Activated naive CD8-positive, alpha-beta T cell treated with anti-CD3 and anti-CD28 coated beads, Interleukin-2, amount 50 U/mL, for 16 hours (primary cell): ENCODE measurements at regions not wholly inside any gene's neighbourhood (a gene's known extent, or its start where the extent isn't known, plus 50 kb on each side); places are given as distances from the start of the nearest gene placed in this dataset.
"Not testable (repeated sequence)": the region's sequence is repeated elsewhere in the genome, so short reads cannot be mapped to it uniquely, and the experiment has no call there.

ENCODE experiments used
- DNase-seq: peaks from one replicate; pipeline ENCODE4 v3.0.0-alpha.2; 2020; ENCODE audit warnings: low read depth, low spot score

- no peak for DNase-seq
These were observed 363.5 kb downstream of the MRPL39 start for GRCh38 chr21:25243808-25244207.

GRCh38 chr21:25240974-25241373 is 366.3 kb downstream of the MRPL39 start:
- no peak for DNase-seq

- DNase-seq: no peak
These were observed 372.2 kb downstream of the MRPL39 start for GRCh38 chr21:25234857-25235801.

- DNase-seq: no peak
These were observed 386.3 kb downstream of the MRPL39 start for GRCh38 chr21:25220954-25221353.

- no peak for DNase-seq
These were observed 387.1 kb downstream of the MRPL39 start for GRCh38 chr21:25220169-25220568.

GRCh38 chr21:25215698-25216384 is 391.4 kb downstream of the MRPL39 start:
- no peak for DNase-seq

GRCh38 chr21:25214676-25215075 is 392.6 kb downstream of the MRPL39 start:
- no peak for DNase-seq

- no peak for DNase-seq
These were observed 407.3 kb downstream of the MRPL39 start for GRCh38 chr21:25199944-25200343.

- no peak for DNase-seq
These were observed 416.1 kb downstream of the MRPL39 start for GRCh38 chr21:25191141-25191540.

GRCh38 chr21:25189497-25189896 is 417.8 kb downstream of the MRPL39 start:
- no peak for DNase-seq

GRCh38 chr21:25188677-25189079 is 418.6 kb downstream of the MRPL39 start:
- DNase-seq: no peak

- no peak for DNase-seq
These were observed 421.0 kb downstream of the MRPL39 start for GRCh38 chr21:25186273-25186672.

GRCh38 chr21:25183577-25183976 is 423.7 kb downstream of the MRPL39 start:
- no peak for DNase-seq

- DNase-seq: not testable (repeated sequence)
These were observed 425.6 kb downstream of the MRPL39 start for GRCh38 chr21:25181690-25182089.

- DNase-seq: no peak
These were observed 428.2 kb downstream of the MRPL39 start for GRCh38 chr21:25179116-25179515.

- no peak for DNase-seq
These were observed 430.5 kb downstream of the MRPL39 start for GRCh38 chr21:25176637-25177412.

GRCh38 chr21:25175938-25176337 is 431.3 kb downstream of the MRPL39 start:
- no peak for DNase-seq

GRCh38 chr21:25171438-25171837 is 435.8 kb downstream of the MRPL39 start:
- no peak for DNase-seq

- no peak for DNase-seq
These were observed 436.6 kb downstream of the MRPL39 start for GRCh38 chr21:25170681-25171080.

GRCh38 chr21:25169370-25169769 is 437.9 kb downstream of the MRPL39 start:
- DNase-seq: no peak

- not testable (repeated sequence) for DNase-seq
These were observed 440.4 kb downstream of the MRPL39 start for GRCh38 chr21:25166904-25167303.

GRCh38 chr21:25161571-25161970 is 445.7 kb downstream of the MRPL39 start:
- no peak for DNase-seq
